CD4-positive, alpha-beta T cell (primary cell): ENCODE measurements at regions not wholly inside any gene's neighbourhood (a gene's known extent, or its start where the extent isn't known, plus 50 kb on each side); places are given as distances from the start of the nearest gene placed in this dataset.

ENCODE experiments used
- ATAC-seq: fragments of 200-7000 bp; cut with Tn5 transposase; one replicate; pipeline ENCODE4 v1.10.0; 2022; ENCODE audit warnings: mild to moderate bottlenecking; ENCODE audit not compliant: poor library complexity
- CTCF ChIA-PET: fragments of 350-600 bp; sonication (Branson Sonifier 250); formaldehyde crosslinking; loops from one replicate; lab custom pipeline; 2021; ENCODE audit warnings: antibody characterized with exemption, inconsistent platforms; lab: Charles Lee
- POLR2A ChIA-PET: fragments of 350-600 bp; sonication (Branson Sonifier 250); formaldehyde crosslinking; loops from one replicate; lab custom pipeline; 2021; ENCODE audit warnings: antibody characterized with exemption, inconsistent platforms; lab: Charles Lee
- DNase-seq, 14 experiments: peaks; one replicate each; pipeline ENCODE4 v3.0.0-alpha.2; 2013 to 2020; ENCODE audit warnings: mixed read lengths in 2 of 14
- H3K27ac ChIP-seq, 2 donors: one replicate each; pipeline versions ENCODE4 v1.5.1 to v1.7.0; 2013; ENCODE audit warnings: low read length in 2 of 2, low read depth in 1 of 2, mild to moderate bottlenecking in 1 of 2
- H3K27me3 ChIP-seq, 2 experiments: 1 replicate in 1 of 2; 2 replicates in 1 of 2; pipeline versions ENCODE4 v1.6.1 to v1.7.0; 2013; ENCODE audit warnings: low read length in 2 of 2, control low read depth in 1 of 2, mild to moderate bottlenecking in 1 of 2, moderate library complexity in 1 of 2; ENCODE audit not compliant: insufficient read depth in 2 of 2, control insufficient read depth in 1 of 2
- H3K36me3 ChIP-seq: one replicate; pipeline ENCODE4 v1.6.1; 2013; ENCODE audit warnings: low read length, control low read depth; ENCODE audit not compliant: insufficient read depth
- H3K4me1 ChIP-seq: one replicate; pipeline ENCODE4 v1.6.1; 2013; ENCODE audit warnings: low read length, control low read depth; ENCODE audit not compliant: insufficient read depth
- H3K4me3 ChIP-seq: one replicate; pipeline ENCODE4 v1.5.1; 2013; ENCODE audit warnings: mild to moderate bottlenecking, low read length, moderate library complexity
- H3K9me3 ChIP-seq, 2 experiments: 1 replicate in 1 of 2; 2 replicates in 1 of 2; pipeline versions ENCODE4 v1.6.1 to v1.7.0; 2013; ENCODE audit warnings: low read length in 2 of 2, mild to moderate bottlenecking in 2 of 2, control low read depth in 1 of 2, moderate library complexity in 1 of 2; ENCODE audit not compliant: control insufficient read depth in 1 of 2, insufficient read depth in 1 of 2
- H3K27ac Mint-ChIP-seq: one replicate; pipeline ENCODE4 v1.8.0; 2020; ENCODE audit warnings: mixed read lengths
- H3K27me3 Mint-ChIP-seq: one replicate; pipeline ENCODE4 v1.8.0; 2021; ENCODE audit warnings: mixed read lengths
- H3K36me3 Mint-ChIP-seq: one replicate; pipeline ENCODE4 v1.8.0; 2021; ENCODE audit warnings: low read depth, mixed read lengths
- H3K4me1 Mint-ChIP-seq: one replicate; pipeline ENCODE4 v1.8.0; 2021; ENCODE audit warnings: low read depth, mixed read lengths
- H3K4me3 Mint-ChIP-seq: one replicate; pipeline ENCODE4 v1.8.0; 2020; ENCODE audit warnings: mild to moderate bottlenecking, mixed read lengths
- H3K9me3 Mint-ChIP-seq: one replicate; pipeline ENCODE4 v1.8.0; 2020; ENCODE audit warnings: mixed read lengths
- CTCF ChIP-seq: fragments of 200-600 bp; IDR thresholded peaks from one replicate; pipeline ENCODE4 v1.8.0; 2022; ENCODE audit warnings: antibody characterized with exemption, mild to moderate bottlenecking
- intact Hi-C, 2 experiments: fragments of 100-400 bp; cut with DNase I in 1 of 2; cut with micrococcal nuclease in 1 of 2; formaldehyde crosslinking; loops; one replicate each; pipeline versions ENCODE4 v1.15.1 to v1.9.0; 2023 to 2025; cut with DNase I, micrococcal nuclease

DNA sequence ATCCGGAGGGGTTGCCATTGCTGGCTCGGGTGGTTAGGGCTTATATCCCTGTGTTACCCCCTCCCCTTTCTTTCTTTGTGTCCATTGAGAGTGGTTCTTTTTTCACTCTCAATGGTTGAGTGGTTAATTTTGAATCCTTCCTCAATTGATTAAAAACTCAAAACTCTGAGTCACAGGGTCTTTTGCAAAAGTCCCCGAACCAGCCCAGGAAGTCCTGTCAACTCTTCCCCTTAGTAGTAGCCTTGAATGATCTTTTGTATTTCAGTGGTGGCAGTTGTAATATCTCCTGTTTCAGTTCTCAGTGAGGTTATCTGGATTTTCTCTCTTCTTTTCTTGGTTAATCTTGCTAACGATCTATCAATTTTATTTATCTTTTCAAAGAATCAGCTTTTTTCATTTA is 170.0 kb upstream of the GYPA start:
- Histone ChIP-seq H3K36me3 (no peaks in the 10 kb centered on the region), H3K4me3 (no peak overlapping the region), H3K4me1 (no peaks in the 10 kb centered on the region), H3K27ac (no peak overlapping the region), H3K9me3 (peaks cover 6 to 13% of the 10 kb centered on the region in 2 experiments), H3K27me3 (no peaks in the 10 kb centered on the region)
- H3K9me3 Mint-ChIP-seq, result peaks cover 5% of the 10 kb centered on the region
- H3K27me3 Mint-ChIP-seq, result no peaks in the 10 kb centered on the region
- TF ChIP-seq CTCF, result no peak
- no peak overlapping the region for H3K27ac Mint-ChIP-seq
- ATAC-seq, result no peak
- ChIA-PET CTCF (no interaction called here), POLR2A (no interaction called here)
- intact Hi-C loops, result no loop called here
- no peaks in the 10 kb centered on the region for H3K4me1 Mint-ChIP-seq
- no peak overlapping the region for H3K4me3 Mint-ChIP-seq
- H3K36me3 Mint-ChIP-seq, result no peaks in the 10 kb centered on the region
- no peak for DNase-seq

DNA sequence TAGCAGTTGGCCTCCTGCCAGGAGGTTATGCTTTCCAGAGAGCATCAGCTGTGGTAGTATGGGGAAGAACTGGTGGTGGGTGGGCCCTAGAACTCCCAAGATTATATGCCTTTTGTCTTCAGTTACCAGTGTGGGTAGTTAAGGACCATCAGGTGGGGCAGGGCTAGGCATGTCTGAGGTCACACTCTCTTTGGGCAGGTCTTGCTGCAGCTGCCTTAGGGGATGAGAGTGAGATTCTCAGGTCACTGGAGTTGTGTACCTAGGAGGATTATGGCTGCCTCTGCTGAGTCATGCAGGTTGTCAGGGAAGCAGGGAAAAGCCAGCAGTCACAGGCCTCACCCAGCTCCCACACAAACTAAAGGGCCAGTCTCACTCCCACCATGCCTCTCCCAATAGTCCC is 172.9 kb upstream of the GYPA start:
- Mint-ChIP-seq H3K27ac (no peak overlapping the region), H3K4me3 (no peak overlapping the region), H3K4me1 (no peaks in the 10 kb centered on the region), H3K27me3 (no peaks in the 10 kb centered on the region), H3K36me3 (no peaks in the 10 kb centered on the region), H3K9me3 (peaks cover 9% of the 10 kb centered on the region)
- no peak overlapping the region for H3K27ac ChIP-seq
- no peak for DNase-seq
- H3K27me3 ChIP-seq, result no peaks in the 10 kb centered on the region
- H3K36me3 ChIP-seq, result no peaks in the 10 kb centered on the region
- H3K9me3 ChIP-seq, result peaks cover 6 to 13% of the 10 kb centered on the region in 2 experiments
- no peak overlapping the region for H3K4me3 ChIP-seq
- ATAC-seq, result no peak
- ChIA-PET CTCF (no interaction called here), POLR2A (no interaction called here)
- TF ChIP-seq CTCF, result no peak
- intact Hi-C loops, result no loop called here
- no peaks in the 10 kb centered on the region for H3K4me1 ChIP-seq

DNA sequence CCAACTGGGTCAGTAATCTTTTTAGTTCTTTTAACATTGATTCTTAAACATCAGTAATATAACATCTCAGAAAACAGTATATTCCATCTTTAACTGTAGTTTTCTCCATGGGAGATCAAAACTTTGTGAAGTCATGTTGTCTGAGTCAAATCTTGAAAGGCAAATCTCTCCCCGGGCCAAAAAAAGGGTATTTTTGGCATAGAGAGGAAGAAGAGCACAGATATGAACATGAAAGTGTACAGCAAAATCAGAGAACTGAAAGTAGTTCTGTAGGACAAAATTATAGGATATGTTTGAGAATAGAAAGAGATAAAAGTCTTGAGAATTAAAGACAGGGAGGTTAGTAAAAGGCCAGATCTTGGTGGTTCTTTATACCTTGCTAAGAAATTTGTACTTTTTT is 176.4 kb upstream of the GYPA start:
- ATAC-seq (no peak), DNase-seq (no peak)
- no peaks in the 10 kb centered on the region for H3K36me3 ChIP-seq
- no peak overlapping the region for H3K4me3 Mint-ChIP-seq
- H3K36me3 Mint-ChIP-seq, result no peaks in the 10 kb centered on the region
- no peaks in the 10 kb centered on the region for H3K27me3 ChIP-seq
- intact Hi-C loops, result no loop called here
- no peaks in the 10 kb centered on the region for H3K4me1 Mint-ChIP-seq
- H3K27me3 Mint-ChIP-seq, result no peaks in the 10 kb centered on the region
- no peak overlapping the region for H3K27ac ChIP-seq
- no peaks in the 10 kb centered on the region for H3K4me1 ChIP-seq
- no peak overlapping the region for H3K4me3 ChIP-seq
- CTCF ChIA-PET, result no interaction called here
- H3K27ac Mint-ChIP-seq, result no peak overlapping the region
- peaks cover 7 to 13% of the 10 kb centered on the region in 2 experiments for H3K9me3 ChIP-seq
- peaks cover 9% of the 10 kb centered on the region for H3K9me3 Mint-ChIP-seq
- no peak for TF ChIP-seq CTCF
- POLR2A ChIA-PET, result no interaction called here
